Activated CD4-positive, alpha-beta T cell treated with anti-CD3 and anti-CD28 coated beads, Interleukin-2, amount 10 ng/mL, durations not matched to agents 7 days and 5 days (primary cell): ENCODE measurements at regions not wholly inside any gene's neighbourhood (a gene's known extent, or its start where the extent isn't known, plus 50 kb on each side); places are given as distances from the start of the nearest gene placed in this dataset.

Source experiments
- CTCF ChIA-PET: fragments of 350-600 bp; sonication (Branson Sonifier 250); formaldehyde crosslinking; loops from one replicate; lab custom pipeline; 2021; ENCODE audit warnings: antibody characterized with exemption; lab: Charles Lee
- POLR2A ChIA-PET: fragments of 350-600 bp; sonication (Branson Sonifier 250); formaldehyde crosslinking; loops from one replicate; lab custom pipeline; 2021; ENCODE audit warnings: antibody characterized with exemption; lab: Charles Lee
- DNase-seq: peaks from one replicate; pipeline ENCODE4 v3.0.0-alpha.2; 2020
- H3K27ac Mint-ChIP-seq: one replicate; pipeline ENCODE4 v1.8.0; 2021; ENCODE audit warnings: mild to moderate bottlenecking, moderate library complexity, mixed read lengths
- H3K27me3 Mint-ChIP-seq: one replicate; pipeline ENCODE4 v1.8.0; 2021; ENCODE audit warnings: mixed read lengths
- H3K36me3 Mint-ChIP-seq: one replicate; pipeline ENCODE4 v1.8.0; 2021; ENCODE audit warnings: low read depth, mixed read lengths
- H3K4me1 Mint-ChIP-seq: one replicate; pipeline ENCODE4 v1.8.0; 2021; ENCODE audit warnings: mixed read lengths
- H3K4me3 Mint-ChIP-seq: one replicate; pipeline ENCODE4 v1.8.0; 2021; ENCODE audit warnings: mild to moderate bottlenecking, moderate library complexity, mixed read lengths
- H3K9me3 Mint-ChIP-seq: one replicate; pipeline ENCODE4 v1.8.0; 2021; ENCODE audit warnings: mixed read lengths

DNA sequence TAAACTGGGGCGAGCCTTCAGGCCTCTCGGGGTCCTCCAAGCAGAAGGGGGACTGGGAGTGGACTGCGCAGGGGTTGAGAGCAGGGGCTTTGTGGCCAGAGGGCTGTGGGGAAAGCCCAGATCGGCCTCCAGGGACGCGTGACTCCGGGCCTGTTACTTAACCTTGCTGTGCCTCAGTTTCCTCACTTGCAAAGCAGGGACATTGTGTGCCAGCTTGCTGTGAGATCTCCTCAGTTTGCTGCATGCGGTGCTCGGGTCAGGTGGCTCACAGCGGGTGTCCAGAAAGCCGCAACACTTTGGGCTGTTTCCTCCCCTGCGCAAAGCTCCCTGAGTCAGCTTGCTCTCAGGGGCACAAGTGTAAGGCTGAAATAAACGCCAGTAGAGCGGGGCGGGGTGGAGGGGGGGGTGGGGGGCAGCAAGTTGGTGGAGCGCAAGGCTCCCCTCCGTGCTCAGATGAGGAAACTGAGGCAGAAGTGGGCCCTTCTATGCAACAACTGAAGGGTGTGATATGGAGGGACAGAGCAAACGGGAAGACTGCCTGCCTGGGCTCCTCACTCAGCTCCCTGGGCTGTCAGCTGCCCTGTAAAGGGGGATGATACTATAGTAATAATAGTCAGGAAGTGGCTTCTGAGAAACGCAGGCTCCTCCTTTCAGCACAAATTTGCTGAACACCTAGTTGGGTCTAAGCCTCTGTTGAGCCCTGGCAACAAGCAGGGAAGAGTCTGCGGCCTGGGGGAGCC lies 101.0 kb downstream of the HMX1 start:
- no peak for DNase-seq
- no peak overlapping the region for H3K27ac Mint-ChIP-seq
- H3K36me3 Mint-ChIP-seq = no peaks in the 10 kb centered on the region
- H3K4me1 Mint-ChIP-seq = no peaks in the 10 kb centered on the region
- CTCF ChIA-PET = no interaction called here
- H3K4me3 Mint-ChIP-seq = no peak overlapping the region
- POLR2A ChIA-PET = no interaction called here
- no peaks in the 10 kb centered on the region for H3K9me3 Mint-ChIP-seq
- H3K27me3 Mint-ChIP-seq = no peaks in the 10 kb centered on the region

DNA sequence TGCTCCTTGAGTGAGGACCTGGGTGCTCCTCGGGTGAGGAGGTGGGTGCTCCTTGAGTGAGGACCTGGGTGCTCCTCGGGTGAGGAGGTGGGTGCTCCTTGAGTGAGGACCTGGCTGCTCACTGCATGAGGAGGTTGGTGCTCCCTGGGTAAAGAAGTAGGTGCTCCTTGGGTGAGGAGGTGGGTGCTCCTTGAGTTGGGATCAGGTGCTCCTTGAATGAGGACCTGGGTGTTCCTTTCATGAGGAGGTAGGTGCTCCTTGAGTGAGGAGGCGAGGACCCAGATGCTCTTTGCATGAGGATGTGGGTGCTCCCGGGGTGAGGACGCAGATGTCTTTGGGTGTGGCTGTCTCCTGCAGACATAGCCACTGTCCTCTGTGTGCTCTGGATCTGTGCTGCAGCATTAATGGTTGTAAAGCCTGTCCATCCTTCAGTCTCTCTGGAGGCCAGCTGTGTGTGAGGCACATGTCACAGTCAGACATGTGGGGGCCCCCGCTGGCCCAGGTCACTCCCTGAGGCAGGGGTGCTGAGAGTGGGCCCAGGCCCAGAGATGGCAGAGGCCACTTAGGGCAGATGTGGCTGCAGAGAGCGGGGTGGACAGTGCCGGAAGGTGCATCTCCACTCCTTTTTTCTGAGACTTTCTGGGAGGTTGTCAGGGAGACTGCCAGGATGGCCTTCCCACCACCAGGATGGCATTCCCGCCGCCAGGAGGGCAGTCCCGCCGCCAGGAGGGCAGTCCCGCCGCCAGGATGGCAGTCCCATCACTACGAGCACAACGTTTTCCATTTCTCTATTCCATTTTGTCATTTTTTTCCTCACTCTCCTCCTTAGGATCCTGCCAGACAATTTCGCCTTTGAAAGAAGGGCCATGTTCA lies 101.8 kb downstream of the HMX1 start:
- no peaks in the 10 kb centered on the region for H3K9me3 Mint-ChIP-seq
- CTCF ChIA-PET = no interaction called here
- H3K27ac Mint-ChIP-seq = no peak overlapping the region
- no peaks in the 10 kb centered on the region for H3K36me3 Mint-ChIP-seq
- POLR2A ChIA-PET = no interaction called here
- H3K27me3 Mint-ChIP-seq = no peaks in the 10 kb centered on the region
- H3K4me3 Mint-ChIP-seq = no peak overlapping the region
- no peak for DNase-seq
- H3K4me1 Mint-ChIP-seq = no peaks in the 10 kb centered on the region

DNA sequence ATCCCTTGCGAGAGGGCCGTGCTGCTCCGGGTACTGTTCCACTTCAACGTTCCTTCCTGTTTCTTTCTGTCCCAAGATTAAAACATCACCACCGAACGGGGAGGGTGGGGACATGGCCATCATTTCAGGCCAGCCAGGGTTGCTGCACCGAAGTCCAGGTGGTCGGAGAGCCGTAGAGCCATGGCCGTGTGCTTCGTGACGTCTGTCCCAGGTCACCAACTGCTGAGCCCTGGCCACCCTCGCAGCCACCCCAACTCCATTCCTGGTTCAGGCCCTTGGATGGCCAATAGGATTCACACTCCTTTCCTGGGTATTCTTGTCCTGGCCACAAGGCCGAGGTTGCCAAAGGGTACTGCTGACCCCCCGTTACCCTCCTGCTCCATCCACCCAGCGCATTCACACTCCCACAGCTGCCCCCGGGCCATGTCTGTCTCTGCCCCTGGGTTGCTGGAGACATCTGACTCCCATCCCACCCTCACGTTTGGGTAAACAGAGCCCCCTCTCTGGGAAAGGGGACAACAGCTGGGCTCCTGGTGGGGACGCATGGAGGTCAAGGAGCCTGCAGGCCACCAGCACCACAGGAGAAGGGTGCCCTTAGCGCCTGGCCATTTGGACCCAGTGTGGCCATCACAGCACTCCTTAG lies 103.2 kb downstream of the HMX1 start:
- no peaks in the 10 kb centered on the region for H3K9me3 Mint-ChIP-seq

DNA sequence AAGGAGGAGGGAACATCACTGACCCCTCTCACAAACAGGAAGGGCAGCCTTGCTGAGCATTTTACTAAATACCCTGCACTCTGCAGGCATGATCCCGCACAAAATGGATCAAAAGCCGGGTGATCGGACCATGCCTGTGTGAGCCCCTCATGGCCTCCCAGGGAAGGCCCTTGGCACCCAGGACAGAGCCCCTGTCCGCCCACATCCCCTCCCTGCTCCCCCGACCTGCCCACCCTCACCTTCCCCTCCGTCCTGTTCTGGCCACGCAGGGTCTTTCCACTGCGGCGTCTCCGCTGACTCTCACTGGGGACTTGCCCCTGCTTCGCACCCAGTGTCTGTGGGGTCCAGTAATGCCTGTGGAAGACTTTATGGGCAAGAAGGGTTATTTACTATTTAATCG lies 105.0 kb downstream of the HMX1 start:
- ChIA-PET CTCF (no interaction called here), POLR2A (no interaction called here)
- Mint-ChIP-seq H3K9me3 (no peaks in the 10 kb centered on the region), H3K36me3 (no peaks in the 10 kb centered on the region), H3K4me1 (no peaks in the 10 kb centered on the region), H3K27me3 (no peaks in the 10 kb centered on the region), H3K27ac (no peak overlapping the region), H3K4me3 (no peak overlapping the region)
- DNase-seq = no peak

More for the DNA sequence above, 103.2 kb downstream of the HMX1 start:
- ChIA-PET POLR2A (no interaction called here), CTCF (no interaction called here)
- Mint-ChIP-seq H3K4me3 (no peak overlapping the region), H3K4me1 (no peaks in the 10 kb centered on the region), H3K36me3 (no peaks in the 10 kb centered on the region), H3K27ac (no peak overlapping the region), H3K27me3 (no peaks in the 10 kb centered on the region)
- no peak for DNase-seq

DNA sequence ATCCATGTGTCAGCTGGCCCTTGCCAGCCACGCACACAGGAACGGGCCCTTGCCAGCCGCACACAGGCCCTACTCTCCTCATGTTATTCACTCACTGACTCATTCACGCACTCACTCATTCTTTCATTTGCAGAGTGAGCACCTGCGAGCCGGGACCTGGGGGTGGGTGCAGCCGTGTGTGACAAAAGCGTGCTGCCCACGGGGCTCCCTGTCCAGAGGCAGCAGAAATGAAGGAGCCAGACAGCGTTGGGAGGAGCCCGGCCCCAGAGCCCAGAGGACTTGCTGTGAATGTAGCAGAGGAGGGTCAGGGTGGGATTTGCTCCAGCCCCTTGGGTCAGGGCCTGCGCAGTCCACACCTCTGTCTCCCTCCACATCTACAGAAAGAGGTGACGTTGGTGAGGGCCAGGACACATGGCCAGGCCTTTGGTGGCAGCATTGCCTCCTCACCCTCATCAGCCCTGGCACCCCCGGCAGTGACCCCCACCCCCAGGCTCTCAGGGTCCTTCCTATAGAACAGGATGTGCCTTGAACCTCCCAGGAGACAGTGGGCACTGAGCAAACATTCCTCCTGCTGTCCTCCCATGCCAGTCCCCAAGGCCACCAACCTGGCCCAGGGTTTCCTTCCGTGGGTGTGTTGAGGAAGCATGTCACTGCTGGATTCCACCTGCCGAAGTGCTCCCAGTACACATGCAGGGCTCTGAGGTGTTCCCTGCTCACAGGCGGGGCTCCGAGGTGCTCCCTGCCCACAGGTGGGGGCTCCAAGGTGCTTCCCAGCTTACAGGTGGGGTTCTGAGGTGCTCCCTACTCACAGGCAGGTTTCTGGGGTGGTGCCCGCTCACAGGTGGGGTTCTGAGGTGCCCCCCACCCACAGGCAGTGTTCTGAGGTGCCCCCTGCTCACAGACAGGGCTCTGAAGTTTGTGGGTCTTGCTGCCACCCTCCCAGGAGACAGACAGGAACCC lies 105.7 kb downstream of the HMX1 start:
- POLR2A ChIA-PET = no interaction called here
- Mint-ChIP-seq H3K27me3 (no peaks in the 10 kb centered on the region), H3K9me3 (no peaks in the 10 kb centered on the region), H3K27ac (no peak overlapping the region), H3K4me1 (no peaks in the 10 kb centered on the region), H3K36me3 (no peaks in the 10 kb centered on the region), H3K4me3 (no peak overlapping the region)
- no peak for DNase-seq
- CTCF ChIA-PET = no interaction called here

DNA sequence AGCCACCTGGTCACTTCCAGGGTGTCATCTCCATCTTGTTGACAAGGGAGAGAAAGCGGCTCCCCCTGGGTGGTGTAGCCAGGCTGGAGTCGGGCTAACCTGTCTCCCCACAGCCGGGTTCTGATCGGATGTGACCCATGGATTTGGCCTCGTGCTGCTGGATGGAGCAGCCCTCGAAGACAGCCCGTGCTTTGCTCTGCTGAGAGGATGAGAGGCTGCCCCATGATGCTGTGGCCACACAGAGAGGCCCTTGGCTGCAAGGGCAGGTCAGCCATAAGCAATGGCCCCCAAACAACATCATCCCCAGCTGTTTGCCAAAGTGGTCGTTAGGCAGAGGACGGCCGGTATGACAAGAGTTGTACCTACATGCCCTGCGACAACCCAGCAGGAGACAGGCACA lies 106.6 kb downstream of the HMX1 start:
- POLR2A ChIA-PET = no interaction called here

DNA sequence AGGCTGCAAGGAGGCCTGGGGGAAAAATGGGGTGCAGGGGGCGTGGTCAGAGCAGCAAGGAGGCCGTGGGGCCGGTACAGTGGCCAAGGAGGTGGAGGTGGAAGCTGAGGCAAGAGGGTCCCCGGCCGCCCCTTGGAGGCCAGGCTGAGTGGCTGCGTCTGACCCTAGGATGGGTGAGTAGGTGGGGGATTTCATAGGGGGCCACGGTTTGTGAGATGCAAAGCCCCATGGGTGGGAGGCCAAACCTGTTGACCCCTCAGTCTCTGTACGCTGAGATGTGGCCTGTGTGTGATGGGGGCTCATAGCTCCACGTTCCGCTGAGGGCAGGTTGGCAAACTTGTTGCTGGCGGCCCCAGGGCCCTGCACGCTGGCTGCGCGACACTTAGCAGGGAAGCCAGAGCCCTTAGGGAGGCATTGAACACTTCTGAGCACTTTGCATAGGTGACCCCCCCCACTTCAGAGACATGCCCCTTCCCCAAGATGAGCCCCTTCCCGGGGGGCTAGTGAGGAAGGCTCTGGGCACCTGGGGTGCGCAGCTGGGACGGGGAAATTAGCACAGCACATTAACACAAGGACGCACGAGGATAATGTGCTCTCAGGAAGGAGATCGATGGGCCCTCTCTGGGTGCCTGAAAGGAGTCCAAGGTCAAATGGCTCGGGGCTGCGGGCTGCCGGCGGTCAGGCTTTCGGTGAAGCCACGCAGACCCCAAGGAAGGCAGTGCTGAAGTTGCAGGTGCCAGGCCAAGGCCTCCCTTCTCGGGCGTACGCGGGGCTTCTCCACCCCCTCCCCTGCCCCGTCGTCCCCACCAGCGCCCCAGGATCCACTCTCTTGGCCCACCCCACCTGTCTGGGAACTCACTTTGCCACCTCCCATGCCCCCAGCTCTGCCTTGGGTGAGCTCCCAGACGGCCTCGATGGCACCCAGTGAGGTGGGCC lies 107.4 kb downstream of the HMX1 start:
- Mint-ChIP-seq H3K4me3 (no peak overlapping the region), H3K27me3 (no peaks in the 10 kb centered on the region), H3K36me3 (no peaks in the 10 kb centered on the region), H3K27ac (no peak overlapping the region), H3K9me3 (no peaks in the 10 kb centered on the region), H3K4me1 (no peaks in the 10 kb centered on the region)
- POLR2A ChIA-PET = no interaction called here
- DNase-seq = no peak
- CTCF ChIA-PET = no interaction called here

More for the DNA sequence above, 106.6 kb downstream of the HMX1 start:
- no peak for DNase-seq
- Mint-ChIP-seq H3K36me3 (no peaks in the 10 kb centered on the region), H3K27me3 (no peaks in the 10 kb centered on the region), H3K4me1 (no peaks in the 10 kb centered on the region), H3K4me3 (no peak overlapping the region), H3K9me3 (no peaks in the 10 kb centered on the region), H3K27ac (no peak overlapping the region)
- CTCF ChIA-PET = no interaction called here

DNA sequence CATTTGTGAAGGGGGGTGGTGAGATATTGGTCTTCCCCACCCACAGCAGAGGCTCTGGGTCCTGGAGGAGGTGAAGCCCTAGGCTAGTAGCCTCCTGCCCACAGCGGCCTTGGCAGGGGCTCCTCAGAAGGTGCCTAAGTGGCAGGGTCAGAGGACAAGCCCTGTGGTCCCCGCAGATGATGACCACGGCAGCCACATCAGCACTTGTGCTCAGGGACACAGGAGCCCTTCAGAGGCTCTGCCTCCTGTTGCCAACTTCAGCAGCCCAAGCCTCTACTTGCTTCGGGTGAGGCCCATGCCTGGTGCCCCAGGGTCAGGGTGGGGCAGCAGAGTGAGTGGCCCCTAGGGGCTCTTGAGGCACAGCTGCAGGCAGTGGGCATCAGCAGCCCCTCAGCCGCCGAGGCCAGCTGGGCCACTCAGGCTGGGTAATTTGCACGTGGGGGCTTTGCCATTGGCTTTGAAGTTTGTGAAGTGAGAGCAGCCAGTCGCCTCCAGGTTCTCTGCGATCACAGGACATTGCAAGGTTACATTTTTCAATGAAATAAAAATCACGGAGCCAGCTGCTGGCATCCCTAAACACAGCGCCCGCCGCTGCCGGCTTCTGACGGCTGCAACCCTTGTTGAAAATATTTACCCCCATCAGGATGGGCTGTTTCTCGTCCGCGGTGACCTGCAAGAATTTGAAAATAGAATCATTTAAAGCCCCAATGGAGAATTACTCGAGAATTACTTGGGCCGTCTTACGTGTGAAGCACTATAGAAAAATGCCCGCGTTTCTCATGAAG lies 108.5 kb downstream of the HMX1 start:
- no peaks in the 10 kb centered on the region for H3K9me3 Mint-ChIP-seq
- H3K27me3 Mint-ChIP-seq = no peaks in the 10 kb centered on the region
- CTCF ChIA-PET = no interaction called here
- DNase-seq = no peak
- no peaks in the 10 kb centered on the region for H3K4me1 Mint-ChIP-seq
- H3K36me3 Mint-ChIP-seq = no peaks in the 10 kb centered on the region
- H3K27ac Mint-ChIP-seq = no peak overlapping the region
- POLR2A ChIA-PET = no interaction called here
- H3K4me3 Mint-ChIP-seq = no peak overlapping the region

DNA sequence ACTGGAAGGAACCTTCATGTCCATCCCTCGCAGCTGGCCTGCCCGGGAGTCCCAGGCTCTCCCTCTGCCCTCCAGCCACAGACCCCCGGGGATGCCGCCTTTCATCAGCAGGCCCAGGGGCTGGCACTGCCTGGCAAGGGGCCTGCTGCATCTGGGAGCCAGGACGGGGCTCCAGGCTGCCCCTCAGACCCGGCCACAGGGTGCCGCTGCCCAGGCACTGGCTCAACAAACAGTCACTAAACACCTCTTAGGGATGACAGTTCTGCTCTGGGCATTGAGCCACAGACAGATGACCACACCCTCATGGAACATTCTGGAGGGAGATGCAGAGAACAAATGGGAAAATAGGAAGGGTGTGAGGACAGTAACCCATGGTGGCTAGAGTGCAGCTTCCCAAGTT lies 109.3 kb downstream of the HMX1 start:
- Mint-ChIP-seq H3K4me1 (no peaks in the 10 kb centered on the region), H3K27me3 (no peaks in the 10 kb centered on the region), H3K4me3 (no peak overlapping the region), H3K27ac (no peak overlapping the region), H3K36me3 (no peaks in the 10 kb centered on the region), H3K9me3 (no peaks in the 10 kb centered on the region)
- CTCF ChIA-PET = no interaction called here
- DNase-seq = no peak
- POLR2A ChIA-PET = no interaction called here

DNA sequence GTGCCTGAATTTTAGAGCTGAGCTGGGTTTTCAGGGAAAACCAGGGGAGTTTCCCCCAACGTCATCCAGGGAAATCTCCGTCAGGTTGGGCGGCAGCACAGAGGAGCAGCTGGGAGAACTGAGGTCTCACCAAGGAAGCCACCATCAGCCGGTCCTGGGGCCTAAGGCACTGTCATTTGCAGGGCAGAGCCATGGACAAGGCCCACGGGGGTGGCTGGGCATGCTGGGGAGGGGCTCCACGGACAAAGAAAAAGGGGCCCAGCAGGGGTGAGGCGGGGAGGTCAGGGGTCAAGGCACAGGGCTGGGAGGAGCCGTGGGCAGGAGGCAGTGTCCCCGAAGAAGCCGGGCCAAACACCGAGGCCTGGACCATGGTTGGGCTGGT lies 109.8 kb downstream of the HMX1 start:
- Mint-ChIP-seq H3K4me1 (no peaks in the 10 kb centered on the region), H3K27me3 (no peaks in the 10 kb centered on the region), H3K36me3 (no peaks in the 10 kb centered on the region), H3K27ac (no peak overlapping the region), H3K9me3 (no peaks in the 10 kb centered on the region), H3K4me3 (no peak overlapping the region)
- POLR2A ChIA-PET = no interaction called here
- DNase-seq = no peak
- CTCF ChIA-PET = no interaction called here

DNA sequence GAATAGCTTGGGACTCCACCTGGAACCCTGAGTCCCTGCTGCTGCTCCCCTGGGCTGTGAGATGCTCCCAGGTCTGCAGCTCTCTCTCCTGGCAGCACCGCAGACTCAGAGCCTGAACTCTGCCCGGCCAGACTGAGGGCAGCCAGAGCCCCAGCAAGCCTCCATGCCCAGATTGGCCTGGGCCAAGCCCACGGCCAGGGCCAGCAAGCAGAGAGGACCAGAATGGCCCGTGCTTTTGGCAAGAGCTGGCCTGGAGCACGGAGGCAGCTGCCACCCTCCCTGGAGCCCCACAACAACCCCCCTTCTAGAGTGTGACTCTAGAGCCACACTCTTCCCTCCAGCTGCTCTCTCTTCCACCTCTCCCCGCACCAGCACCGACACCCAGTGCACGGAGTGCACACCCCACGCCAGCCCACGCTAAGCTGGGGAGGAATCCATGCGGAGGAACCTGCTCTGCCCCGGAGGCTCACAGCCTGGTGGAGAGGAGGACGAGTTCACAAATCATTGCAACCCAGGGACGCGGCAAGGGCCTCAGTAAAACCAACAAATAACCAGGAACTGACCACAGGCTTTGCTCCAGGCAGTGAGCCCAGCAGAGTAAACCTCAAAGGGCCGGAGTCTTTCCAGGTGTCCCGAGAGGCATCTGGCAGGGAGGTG lies 110.3 kb downstream of the HMX1 start:
- Mint-ChIP-seq H3K27me3 (no peaks in the 10 kb centered on the region), H3K36me3 (no peaks in the 10 kb centered on the region), H3K4me3 (no peak overlapping the region), H3K27ac (no peak overlapping the region), H3K9me3 (no peaks in the 10 kb centered on the region), H3K4me1 (no peaks in the 10 kb centered on the region)
- POLR2A ChIA-PET = no interaction called here
- CTCF ChIA-PET = no interaction called here
- no peak for DNase-seq
